Mucosa of descending colon (tissue), 3 donors: ENCODE measurements at regions not wholly inside any gene's neighbourhood (a gene's known extent, or its start where the extent isn't known, plus 50 kb on each side); places are given as distances from the start of the nearest gene placed in this dataset.

Source experiments
- ATAC-seq: fragments of 200-7000 bp; cut with Tn5 transposase; one replicate; pipeline ENCODE4 v1.9.1; 2020; ENCODE audit warnings: mild to moderate bottlenecking, moderate library complexity
- DNase-seq, 3 donors: peaks; one replicate each; pipeline ENCODE4 v3.0.0-alpha.2; 2020
- H3K36me3 ChIP-seq: fragments of 200-600 bp; one replicate; pipeline ENCODE4 v1.8.0; 2021; ENCODE audit warnings: low read depth, mild to moderate bottlenecking
- H3K4me1 ChIP-seq: fragments of 200-600 bp; one replicate; pipeline ENCODE4 v1.8.0; 2021; ENCODE audit warnings: low read depth, mild to moderate bottlenecking
- H3K4me3 ChIP-seq: fragments of 200-600 bp; one replicate; pipeline ENCODE4 v1.8.0; 2021; ENCODE audit warnings: mild to moderate bottlenecking
- H3K9me3 ChIP-seq: fragments of 200-600 bp; one replicate; pipeline ENCODE4 v1.8.0; 2021; ENCODE audit warnings: mild to moderate bottlenecking
- CTCF ChIP-seq: fragments of 200-600 bp; IDR thresholded peaks from one replicate; pipeline ENCODE4 v1.8.0; 2022; ENCODE audit warnings: antibody characterized with exemption, mild to moderate bottlenecking
- intact Hi-C, 2 donors: fragments of 100-400 bp; cut with DNase I in 1 of 2; cut with micrococcal nuclease in 1 of 2; formaldehyde crosslinking; loops; one replicate each; pipeline versions ENCODE4 v1.11.0 to v1.11.1; 2022; cut with DNase I, micrococcal nuclease
- donor health status: DM: no; HTN: no; CAD: no; lungs with moderate emphysema.
- donor health status: DM: no; HTN: no; CAD: no.
- donor health status: DM: no; HTN: yes; CAD: no.

GRCh38 chr15:70187331-70187730, 89.6 kb upstream of the TLE3 start:
- no peak for TF ChIP-seq CTCF
- Histone ChIP-seq H3K4me3 (no peak overlapping the region), H3K9me3 (no peaks in the 10 kb centered on the region), H3K36me3 (no peaks in the 10 kb centered on the region), H3K4me1 (no peaks in the 10 kb centered on the region)
- no peak for ATAC-seq
- DNase-seq: no peak
- intact Hi-C loops: no loop called here

- no peak for TF ChIP-seq CTCF
- Histone ChIP-seq H3K4me1 (no peaks in the 10 kb centered on the region), H3K9me3 (no peaks in the 10 kb centered on the region), H3K36me3 (no peaks in the 10 kb centered on the region), H3K4me3 (no peak overlapping the region)
- intact Hi-C loops: no loop called here
- DNase-seq (no peak), ATAC-seq (no peak)
Measured at GRCh38 chr15:70186152-70186551, 88.4 kb upstream of the TLE3 start.

- H3K9me3 ChIP-seq: no peaks in the 10 kb centered on the region
- H3K36me3 ChIP-seq: no peaks in the 10 kb centered on the region
- H3K4me1 ChIP-seq: no peaks in the 10 kb centered on the region
- H3K4me3 ChIP-seq: no peak overlapping the region
- ATAC-seq (no peak), DNase-seq (no peak)
- intact Hi-C loops: no loop called here
- no peak for TF ChIP-seq CTCF
Measured at GRCh38 chr15:70185251-70185711, 87.6 kb upstream of the TLE3 start.

- no peak for ATAC-seq
- intact Hi-C loops: no loop called here
- no peaks in the 10 kb centered on the region for H3K9me3 ChIP-seq
Measured at GRCh38 chr15:70182858-70183695, 85.4 kb upstream of the TLE3 start.

GRCh38 chr15:70181626-70182255, 84.0 kb upstream of the TLE3 start:
- Histone ChIP-seq H3K4me3 (no peak overlapping the region), H3K4me1 (no peaks in the 10 kb centered on the region), H3K36me3 (no peaks in the 10 kb centered on the region), H3K9me3 (no peaks in the 10 kb centered on the region)
- ATAC-seq (no peak), DNase-seq (no peak)
- TF ChIP-seq CTCF: no peak
- intact Hi-C loops: no loop called here

More at GRCh38 chr15:70182858-70183695, 85.4 kb upstream of the TLE3 start:
- Histone ChIP-seq H3K4me3 (no peak overlapping the region), H3K4me1 (no peaks in the 10 kb centered on the region), H3K36me3 (no peaks in the 10 kb centered on the region)
- no peak for DNase-seq
- TF ChIP-seq CTCF: no peak
